GM12878 (cell line): ENCODE measurements at regions not wholly inside any gene's neighbourhood (a gene's known extent, or its start where the extent isn't known, plus 50 kb on each side); places are given as distances from the start of the nearest gene placed in this dataset.

Source experiments
- ATAC-seq: fragments of 200-7000 bp; cut with Tn5 transposase; 3 replicates; pipeline ENCODE4 v1.9.1; 2020; ENCODE audit warnings: mild to moderate bottlenecking, moderate library complexity
- BruUV-seq: library from RNA; stranded (reverse); fragments of 400-500 nt; replicated peaks from 2 replicates; lab custom pipeline; 2021; lab: Mats Ljungman, UMichigan
- CTCF ChIA-PET: fragments of 300-600 bp; sonication (Branson Sonifier 250); formaldehyde crosslinking; extraction: SDS; loops from one replicate; lab custom pipeline; 2021; ENCODE audit warnings: inconsistent platforms; lab: Yijun Ruan, JAX
- POLR2A ChIA-PET: fragments of 350-600 bp; formaldehyde crosslinking; extraction: SDS; loops from one replicate; lab custom pipeline; 2021; ENCODE audit warnings: inconsistent platforms; lab: Charles Lee
- RAD21 ChIA-PET: fragments of 300-600 bp; sonication (Branson Sonifier 250); formaldehyde crosslinking; loops from one replicate; lab custom pipeline; 2023; ENCODE audit warnings: antibody characterized with exemption; ENCODE audit not compliant: unreplicated experiment; lab: Charles Lee
- SMC1A ChIA-PET: fragments of 300-600 bp; sonication (Branson Sonifier 250); formaldehyde crosslinking; loops from one replicate; lab custom pipeline; 2023; ENCODE audit not compliant: unreplicated experiment, uncharacterized antibody; lab: Charles Lee
- DNase-seq: peaks from one replicate; pipeline ENCODE4 v3.0.0-alpha.2; 2011; ENCODE audit warnings: low read depth, low spot score
- FAIRE-seq: peaks from 3 replicates; lab custom pipeline; 2011; peaks lifted over from hg19 to GRCh38; lab: Jason Lieb, UNC
- H2AFZ ChIP-seq: 2 replicates; pipeline ENCODE4 v1.6.0; 2011; ENCODE audit warnings: low read depth, low read length, control low read depth; ENCODE audit not compliant: control insufficient read depth
- H3K27ac ChIP-seq: 2 replicates; pipeline ENCODE4 v1.5.1; 2011; ENCODE audit warnings: control low read depth; ENCODE audit not compliant: control insufficient read depth, insufficient read depth
- H3K27me3 ChIP-seq, 2 experiments: replicated peaks in 1 of 2; 2 replicates each; pipeline versions ENCODE4 v1.6.0 to v1.6.1; 2011; ENCODE audit warnings: low read length in 1 of 2; ENCODE audit not compliant: control insufficient read depth in 2 of 2, insufficient read depth in 2 of 2
- H3K36me3 ChIP-seq, 2 experiments: 2 replicates each; pipeline ENCODE4 v1.5.1; 2011; ENCODE audit warnings: low read length in 1 of 2; ENCODE audit not compliant: control insufficient read depth in 2 of 2, insufficient read depth in 2 of 2
- H3K4me1 ChIP-seq: 2 replicates; pipeline ENCODE4 v1.6.1; 2011; ENCODE audit warnings: mild to moderate bottlenecking, low read length, moderate library complexity, mixed read lengths; ENCODE audit not compliant: control insufficient read depth, insufficient read depth
- H3K4me2 ChIP-seq: 2 replicates; pipeline ENCODE4 v1.6.0; 2011; ENCODE audit warnings: control low read depth; ENCODE audit not compliant: control insufficient read depth, insufficient read depth
- H3K4me3 ChIP-seq: fragments of 200-600 bp; sonication (generic); 2 replicates; pipeline ENCODE4 v1.5.1; 2016
- H3K79me2 ChIP-seq: 2 replicates; pipeline ENCODE4 v1.6.0; 2011; ENCODE audit warnings: low read length; ENCODE audit not compliant: control insufficient read depth, insufficient read depth
- H3K9ac ChIP-seq: 2 replicates; pipeline ENCODE4 v1.8.0; 2011; ENCODE audit warnings: low read length, control low read depth, mixed read lengths; ENCODE audit not compliant: control insufficient read depth, insufficient read depth
- H3K9me3 ChIP-seq: replicated peaks from 3 replicates; pipeline ENCODE4 v1.5.1; 2011; ENCODE audit warnings: mild to moderate bottlenecking, low read length; ENCODE audit not compliant: control insufficient read depth, insufficient read depth
- H4K20me1 ChIP-seq: 2 replicates; pipeline ENCODE4 v1.6.0; 2011; ENCODE audit not compliant: control insufficient read depth, insufficient read depth
- CBX3 ChIP-seq: fragments of 200-600 bp; sonication (generic); IDR thresholded peaks from 2 replicates; pipeline ENCODE4 v1.6.1; 2016; ENCODE audit warnings: low read depth, borderline replicate concordance
- CHD1 ChIP-seq: IDR thresholded peaks from 2 replicates; pipeline ENCODE4 v1.6.1; 2012; ENCODE audit warnings: low read depth, low read length, improper control_type of control experiment
- E2F4 ChIP-seq: IDR thresholded peaks from 2 replicates; pipeline ENCODE4 v1.6.1; 2012; ENCODE audit warnings: low read depth, low read length, improper control_type of control experiment
- IRF3 ChIP-seq: fragments of 450-650 bp; IDR thresholded peaks from 2 replicates; pipeline ENCODE4 v1.6.1; 2014; ENCODE audit warnings: mild to moderate bottlenecking
- JUND ChIP-seq: IDR thresholded peaks from 2 replicates; pipeline ENCODE4 v1.6.1; 2012; ENCODE audit warnings: low read depth, mild to moderate bottlenecking, low read length, improper control_type of control experiment, moderate library complexity
- NKRF ChIP-seq: fragments of 450-650 bp; conservative IDR thresholded peaks from 2 replicates; pipeline ENCODE4 v1.6.1; 2017; ENCODE audit warnings: mild to moderate bottlenecking, moderate library complexity
- PAX5 ChIP-seq: IDR thresholded peaks from 2 replicates; pipeline ENCODE4 v1.6.1; 2011; ENCODE audit warnings: low read depth, low read length, borderline replicate concordance
- POLR2AphosphoS2 ChIP-seq: IDR thresholded peaks from 2 replicates; pipeline ENCODE4 v1.6.1; 2011; ENCODE audit warnings: low read depth, mild to moderate bottlenecking, low read length, improper control_type of control experiment, moderate library complexity
- SMAD5 ChIP-seq: IDR thresholded peaks from 2 replicates; pipeline ENCODE4 v1.6.1; 2016; ENCODE audit warnings: antibody characterized with exemption, low read depth
- SUZ12 ChIP-seq: fragments of 200-600 bp; sonication (generic); IDR thresholded peaks from one replicate; pipeline ENCODE4 v1.6.1; 2018; ENCODE audit warnings: antibody characterized with exemption, mild to moderate bottlenecking; ENCODE audit not compliant: unreplicated experiment
- USF2 ChIP-seq: IDR thresholded peaks from 2 replicates; pipeline ENCODE4 v1.6.1; 2011; ENCODE audit warnings: low read depth, low read length, improper control_type of control experiment, borderline replicate concordance
- ZNF592 ChIP-seq: fragments of 450-650 bp; IDR thresholded peaks from 2 replicates; pipeline ENCODE4 v1.6.1; 2017; ENCODE audit warnings: mild to moderate bottlenecking, moderate library complexity
- ZSCAN29 ChIP-seq: fragments of 450-650 bp; IDR thresholded peaks from 2 replicates; pipeline ENCODE4 v1.6.1; 2017; ENCODE audit warnings: mild to moderate bottlenecking, moderate library complexity
- WGBS: methylation state at CpG from one replicate; pipeline ENCODE4 v1.1.6; 2016; ENCODE audit warnings: low lambda C conversion rate; ENCODE audit not compliant: insufficient replicate concordance, insufficient coverage; ENCODE audit errors: missing lambda C conversion rate; 5-methylcytosine and 5-hydroxymethylcytosine counted together
- in situ Hi-C: fragments of 300-500 bp; cut with MboI; formaldehyde crosslinking; loops from 9 replicates; pipeline ENCODE4 v1.14.3; 2018; ENCODE audit warnings: mixed read lengths
- intact Hi-C: fragments of 100-400 bp; cut with micrococcal nuclease; formaldehyde crosslinking; loops from one replicate; pipeline ENCODE4 v1.14.2; 2022; ENCODE audit not compliant: unreplicated experiment

- no peak for TF ChIP-seq NKRF
- TF ChIP-seq IRF3, result no peak
- no peak for TF ChIP-seq E2F4
- no peak for TF ChIP-seq JUND
- TF ChIP-seq ZSCAN29, result no peak
These were observed 119.4 kb downstream of the MAP3K21 start (continued) for GRCh38 chr1:233446935-233447334.

- no TSS peak for BruUV-seq
- H4K20me1 ChIP-seq, result no peaks in the 10 kb centered on the region
- 57% methylated on average over 4 of the region's 4 CpGs for WGBS
- no peak overlapping the region for H3K4me3 ChIP-seq
- intact Hi-C loops, result no loop called here
- H3K27me3 ChIP-seq, result no peaks in the 10 kb centered on the region
- FAIRE-seq, result no peak
- H3K9me3 ChIP-seq, result no peaks in the 10 kb centered on the region; the same call in 2 of the 3 replicates
- no peak for DNase-seq
- no peak overlapping the region for H3K27ac ChIP-seq
- in situ Hi-C loops, result no loop called here
- ChIA-PET SMC1A (interaction anchor here (0.8 to 1.6 kb wide), 5 partner anchors 9 to 375 kb away, joined by 3 to 4 read pairs (median 3); no protein-coding TSS in a partner anchor), CTCF (interaction anchor here (1.1 to 1.3 kb wide), 2 partner anchors 9 to 343 kb away, joined by 3 to 7 read pairs; no protein-coding TSS in a partner anchor), POLR2A (no interaction called here), RAD21 (interaction anchor here (1.3 kb wide), 1 partner anchor 40 kb away, joined by 3 read pairs; no protein-coding TSS in a partner anchor)
- H3K4me2 ChIP-seq, result no peak overlapping the region
- no peaks in the 10 kb centered on the region for H3K4me1 ChIP-seq
- H3K36me3 ChIP-seq, result no peaks in the 10 kb centered on the region
- no peak overlapping the region for H2AFZ ChIP-seq
- H3K79me2 ChIP-seq, result no peaks in the 10 kb centered on the region
- ATAC-seq, result no peak
- no peak overlapping the region for H3K9ac ChIP-seq
- no peak for TF ChIP-seq SMAD5
- TF ChIP-seq SUZ12, result no peak
- TF ChIP-seq USF2, result no peak
- no peak for TF ChIP-seq POLR2AphosphoS2
- no peak for TF ChIP-seq CHD1
- TF ChIP-seq PAX5, result no peak
- no peak for TF ChIP-seq CBX3
- no peak for TF ChIP-seq ZNF592
These were observed 120.7 kb downstream of the MAP3K21 start for GRCh38 chr1:233448109-233448689.
